Ishikawa (cell line): ENCODE measurements at regions not wholly inside any gene's neighbourhood (a gene's known extent, or its start where the extent isn't known, plus 50 kb on each side); places are given as distances from the start of the nearest gene placed in this dataset.

Source experiments
- CEBPB ChIP-seq: IDR thresholded peaks from 2 replicates; pipeline ENCODE4 v1.6.1; 2012
- CREB1 ChIP-seq: IDR thresholded peaks from 2 replicates; pipeline ENCODE4 v1.6.1; 2012; ENCODE audit warnings: low read depth
- EP300 ChIP-seq: IDR thresholded peaks from 2 replicates; pipeline ENCODE4 v1.6.1; 2012; ENCODE audit warnings: borderline replicate concordance
- FOXM1 ChIP-seq: IDR thresholded peaks from 2 replicates; pipeline ENCODE4 v1.6.1; 2012; ENCODE audit warnings: low read depth, borderline replicate concordance
- NFIC ChIP-seq: IDR thresholded peaks from 2 replicates; pipeline ENCODE4 v1.6.1; 2012
- RAD21 ChIP-seq: IDR thresholded peaks from 2 replicates; pipeline ENCODE4 v1.6.1; 2012; ENCODE audit warnings: low read depth
- TAF1 ChIP-seq: IDR thresholded peaks from 2 replicates; pipeline ENCODE4 v1.6.1; 2012; ENCODE audit warnings: low read depth, mild to moderate bottlenecking
- ZBTB7A ChIP-seq: IDR thresholded peaks from 2 replicates; pipeline ENCODE4 v1.6.1; 2012; ENCODE audit warnings: low read depth
- TF ChIP-seq, protein P1 (sequence below): IDR thresholded peaks from 2 replicates; pipeline ENCODE4 v1.6.1; 2012; ENCODE audit warnings: low read depth, mild to moderate bottlenecking

DNA sequence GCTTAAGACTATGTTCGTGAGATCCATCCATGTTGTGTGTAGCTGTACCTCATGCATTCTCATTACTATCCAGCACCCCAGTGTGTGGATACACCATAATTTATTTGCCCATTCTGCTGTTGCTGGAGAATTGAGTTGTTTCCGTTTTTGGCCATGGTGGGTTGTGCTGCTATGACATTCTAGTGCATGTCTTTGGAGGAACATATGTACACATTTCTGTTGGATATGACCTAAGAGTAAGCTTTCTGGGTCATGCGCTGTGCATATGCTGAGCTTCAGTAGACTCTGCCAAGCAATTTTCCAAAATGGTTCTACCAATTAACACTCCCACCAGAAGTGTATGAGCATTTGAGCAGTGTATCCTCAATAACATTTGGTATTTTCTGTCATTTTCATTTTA is 316.6 kb downstream of the MIAT start:
- no peak for TF ChIP-seq RAD21
- no peak for TF ChIP-seq EP300
- no peak for TF ChIP-seq CEBPB
- no peak for TF ChIP-seq FOXM1
- TF ChIP-seq, protein P1, sequence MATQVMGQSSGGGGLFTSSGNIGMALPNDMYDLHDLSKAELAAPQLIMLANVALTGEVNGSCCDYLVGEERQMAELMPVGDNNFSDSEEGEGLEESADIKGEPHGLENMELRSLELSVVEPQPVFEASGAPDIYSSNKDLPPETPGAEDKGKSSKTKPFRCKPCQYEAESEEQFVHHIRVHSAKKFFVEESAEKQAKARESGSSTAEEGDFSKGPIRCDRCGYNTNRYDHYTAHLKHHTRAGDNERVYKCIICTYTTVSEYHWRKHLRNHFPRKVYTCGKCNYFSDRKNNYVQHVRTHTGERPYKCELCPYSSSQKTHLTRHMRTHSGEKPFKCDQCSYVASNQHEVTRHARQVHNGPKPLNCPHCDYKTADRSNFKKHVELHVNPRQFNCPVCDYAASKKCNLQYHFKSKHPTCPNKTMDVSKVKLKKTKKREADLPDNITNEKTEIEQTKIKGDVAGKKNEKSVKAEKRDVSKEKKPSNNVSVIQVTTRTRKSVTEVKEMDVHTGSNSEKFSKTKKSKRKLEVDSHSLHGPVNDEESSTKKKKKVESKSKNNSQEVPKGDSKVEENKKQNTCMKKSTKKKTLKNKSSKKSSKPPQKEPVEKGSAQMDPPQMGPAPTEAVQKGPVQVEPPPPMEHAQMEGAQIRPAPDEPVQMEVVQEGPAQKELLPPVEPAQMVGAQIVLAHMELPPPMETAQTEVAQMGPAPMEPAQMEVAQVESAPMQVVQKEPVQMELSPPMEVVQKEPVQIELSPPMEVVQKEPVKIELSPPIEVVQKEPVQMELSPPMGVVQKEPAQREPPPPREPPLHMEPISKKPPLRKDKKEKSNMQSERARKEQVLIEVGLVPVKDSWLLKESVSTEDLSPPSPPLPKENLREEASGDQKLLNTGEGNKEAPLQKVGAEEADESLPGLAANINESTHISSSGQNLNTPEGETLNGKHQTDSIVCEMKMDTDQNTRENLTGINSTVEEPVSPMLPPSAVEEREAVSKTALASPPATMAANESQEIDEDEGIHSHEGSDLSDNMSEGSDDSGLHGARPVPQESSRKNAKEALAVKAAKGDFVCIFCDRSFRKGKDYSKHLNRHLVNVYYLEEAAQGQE = no peak
- no peak for TF ChIP-seq ZBTB7A
- TF ChIP-seq TAF1 = no peak
- no peak for TF ChIP-seq NFIC
- no peak for TF ChIP-seq CREB1
